ENCODE measurements at regions not wholly inside any gene's neighbourhood (a gene's known extent, or its start where the extent isn't known, plus 50 kb on each side); places are given as distances from the start of the nearest gene placed in this dataset.

DNA sequence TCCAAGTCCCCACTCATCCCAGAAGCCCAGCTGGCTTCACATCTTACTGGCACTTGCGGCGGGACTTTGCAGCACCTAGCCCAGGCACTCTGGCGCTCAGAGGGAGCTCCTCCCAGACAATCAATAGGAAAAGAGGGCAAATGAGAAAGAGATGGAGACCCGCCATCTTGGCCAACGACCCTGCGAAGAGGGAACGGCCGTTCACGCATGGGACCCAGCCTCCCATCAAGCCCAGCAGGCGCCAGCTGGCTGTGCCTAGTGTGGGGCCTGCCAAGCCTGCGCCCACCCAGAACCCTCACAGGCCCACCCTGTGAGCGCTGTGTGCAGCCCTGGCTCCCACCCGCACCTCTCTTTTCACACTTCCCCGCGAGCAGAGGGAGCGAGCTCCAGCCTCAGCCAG is 317.8 kb upstream of the SPRY2 start:
- Histone ChIP-seq H3K27me3 (ENCODE audit: control insufficient read depth in 1 of 2, insufficient read depth in 2 of 2, low read length in 2 of 2) (peaks cover 0 to 6% of the 10 kb centered on the region in 2 donors), H3K36me3 (ENCODE audit: control insufficient read depth in 2 of 2, insufficient read depth in 2 of 2, low read length in 2 of 2) (no peaks in the 10 kb centered on the region), H3K4me3 (ENCODE audit: low read length in 2 of 2) (no peak overlapping the region), H3K9ac (ENCODE audit: low read length in 2 of 2) (no peak overlapping the region), H3K9me3 (ENCODE audit: control insufficient read depth in 2 of 2, low read length in 2 of 2) (no peaks in the 10 kb centered on the region), H3K27ac (ENCODE audit: low read length) (no peak overlapping the region), H3K4me1 (ENCODE audit: control insufficient read depth, insufficient read depth, low read length) (no peaks in the 10 kb centered on the region)

DNA sequence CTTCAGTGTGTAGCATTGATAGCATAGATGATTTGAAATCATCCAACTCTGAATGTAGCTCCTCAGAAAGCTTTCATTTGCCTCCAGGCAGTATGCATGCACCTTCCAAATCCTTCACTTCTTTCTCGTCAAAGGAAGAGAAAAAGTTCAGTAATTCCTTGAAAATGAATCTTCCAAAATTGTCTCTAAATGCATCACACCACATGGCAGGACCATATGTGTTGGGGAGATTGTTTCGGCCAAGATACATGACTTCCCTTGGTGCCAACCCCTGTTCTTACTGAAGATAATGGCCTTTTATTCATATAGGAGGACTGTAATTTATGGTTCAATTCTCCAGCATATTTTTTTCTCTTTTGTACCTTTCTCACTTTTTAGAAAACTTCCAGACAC is 315.6 kb upstream of the SPRY2 start:
- no peak overlapping the region for H3K9ac ChIP-seq (ENCODE audit: low read length in 2 of 2)
- no peaks in the 10 kb centered on the region for H3K4me1 ChIP-seq (ENCODE audit: control insufficient read depth, insufficient read depth, low read length)
- no peak overlapping the region for H3K27ac ChIP-seq (ENCODE audit: low read length)
- no peak overlapping the region for H3K4me3 ChIP-seq (ENCODE audit: low read length in 2 of 2)
- no peaks in the 10 kb centered on the region for H3K9me3 ChIP-seq (ENCODE audit: control insufficient read depth in 2 of 2, low read length in 2 of 2)
- H3K36me3 ChIP-seq (ENCODE audit: control insufficient read depth in 2 of 2, insufficient read depth in 2 of 2, low read length in 2 of 2) = no peaks in the 10 kb centered on the region
- peaks cover 0 to 6% of the 10 kb centered on the region in 2 donors for H3K27me3 ChIP-seq (ENCODE audit: control insufficient read depth in 1 of 2, insufficient read depth in 2 of 2, low read length in 2 of 2)

DNA sequence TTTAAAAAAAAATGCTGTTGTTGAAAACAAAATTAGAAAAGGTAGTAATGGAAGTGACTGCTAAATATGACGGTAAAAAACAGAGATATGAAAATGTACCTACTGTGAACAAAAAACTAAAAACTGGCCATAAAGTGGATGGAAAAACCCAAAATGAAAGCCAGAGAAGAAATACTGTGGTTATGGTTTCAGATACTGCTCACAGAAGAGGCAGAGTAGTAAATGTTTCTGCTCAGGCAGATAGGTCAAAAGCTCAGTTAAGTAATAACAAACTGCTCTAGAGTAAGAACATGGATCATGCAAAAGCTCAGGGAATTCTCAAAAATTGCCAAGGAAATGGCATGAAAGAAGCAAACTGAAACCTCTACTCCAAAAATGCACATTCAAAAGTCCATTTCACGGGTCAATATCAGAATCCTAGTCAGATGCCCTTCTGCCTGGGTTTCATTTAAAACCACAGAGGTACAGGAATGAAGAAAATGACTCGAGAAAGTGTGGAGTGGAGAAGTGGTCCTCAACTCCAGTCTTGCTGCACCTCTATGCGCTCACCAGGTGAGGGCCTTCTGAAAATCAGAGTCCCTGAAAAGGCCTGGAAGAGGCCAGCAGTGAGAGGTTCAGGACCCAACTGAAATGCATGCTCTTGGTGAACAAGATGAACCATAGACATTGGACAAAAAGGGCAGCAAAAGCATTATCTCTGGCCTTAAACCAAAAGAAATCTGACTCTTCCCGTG is 315.0 kb upstream of the SPRY2 start:
- Histone ChIP-seq H3K27me3 (ENCODE audit: control insufficient read depth in 1 of 2, insufficient read depth in 2 of 2, low read length in 2 of 2) (peaks cover 0 to 6% of the 10 kb centered on the region in 2 donors), H3K9ac (ENCODE audit: low read length in 2 of 2) (no peak overlapping the region), H3K9me3 (ENCODE audit: control insufficient read depth in 2 of 2, low read length in 2 of 2) (no peaks in the 10 kb centered on the region), H3K36me3 (ENCODE audit: control insufficient read depth in 2 of 2, insufficient read depth in 2 of 2, low read length in 2 of 2) (no peaks in the 10 kb centered on the region), H3K4me1 (ENCODE audit: control insufficient read depth, insufficient read depth, low read length) (no peaks in the 10 kb centered on the region), H3K27ac (ENCODE audit: low read length) (no peak overlapping the region), H3K4me3 (ENCODE audit: low read length in 2 of 2) (no peak overlapping the region)

DNA sequence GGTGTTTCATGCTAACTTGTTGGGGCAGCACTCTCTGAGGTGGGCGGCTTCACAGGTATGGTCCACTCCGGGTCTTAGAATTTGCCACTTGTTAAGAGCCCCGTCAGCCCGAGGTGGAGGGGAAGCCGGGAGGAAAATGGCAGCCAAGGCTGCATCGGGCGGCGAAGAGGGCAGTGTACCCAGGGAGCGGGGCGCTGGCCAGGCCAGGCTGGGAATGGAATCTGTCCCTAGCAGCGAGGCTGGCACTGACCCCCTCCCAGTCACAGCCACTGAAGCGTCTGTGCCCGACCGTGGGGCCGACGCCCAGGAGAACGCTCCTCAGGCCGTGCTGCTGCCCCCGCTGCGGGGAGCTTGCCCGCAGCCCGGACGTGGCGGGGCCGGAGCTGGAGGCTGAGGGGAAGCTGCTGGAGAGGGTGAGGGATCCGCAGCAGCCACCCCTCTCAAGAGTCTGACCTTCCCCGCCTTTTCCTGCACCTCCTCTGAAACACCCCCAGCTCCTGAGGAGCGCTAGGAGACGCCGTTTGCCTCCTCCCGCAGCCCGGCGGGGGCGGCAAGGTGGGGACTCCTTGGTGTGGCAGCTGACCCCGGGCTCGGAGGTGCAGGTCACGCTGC is 313.8 kb upstream of the SPRY2 start:
- H3K27me3 ChIP-seq (ENCODE audit: control insufficient read depth in 1 of 2, insufficient read depth in 2 of 2, low read length in 2 of 2) = peaks cover 0 to 6% of the 10 kb centered on the region in 2 donors
- H3K9ac ChIP-seq (ENCODE audit: low read length in 2 of 2) = no peak overlapping the region
- no peak overlapping the region for H3K27ac ChIP-seq (ENCODE audit: low read length)
- no peaks in the 10 kb centered on the region for H3K36me3 ChIP-seq (ENCODE audit: control insufficient read depth in 2 of 2, insufficient read depth in 2 of 2, low read length in 2 of 2)
- H3K4me1 ChIP-seq (ENCODE audit: control insufficient read depth, insufficient read depth, low read length) = no peaks in the 10 kb centered on the region
- H3K4me3 ChIP-seq (ENCODE audit: low read length in 2 of 2) = no peak overlapping the region
- H3K9me3 ChIP-seq (ENCODE audit: control insufficient read depth in 2 of 2, low read length in 2 of 2) = no peaks in the 10 kb centered on the region

DNA sequence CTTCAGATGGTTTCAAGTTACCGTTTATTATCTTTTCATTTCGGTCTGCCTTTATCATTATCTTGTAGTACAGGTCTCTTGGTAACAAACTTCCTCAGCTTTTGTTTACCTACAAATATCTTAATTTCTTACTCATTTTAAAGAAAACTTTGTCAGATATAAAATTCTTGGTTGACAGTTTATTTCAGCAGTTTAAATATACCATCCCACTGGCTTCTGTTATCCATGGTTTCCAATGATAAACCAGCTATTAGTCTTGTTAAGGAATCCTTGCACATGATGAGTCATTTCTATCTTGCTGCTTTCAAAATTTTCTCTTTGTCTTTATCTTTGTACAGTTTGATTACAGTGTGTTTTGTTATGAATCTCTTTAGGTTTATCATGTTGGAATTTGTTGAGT is 308.3 kb upstream of the SPRY2 start:
- Histone ChIP-seq H3K4me3 (ENCODE audit: low read length in 2 of 2) (no peak overlapping the region), H3K36me3 (ENCODE audit: control insufficient read depth in 2 of 2, insufficient read depth in 2 of 2, low read length in 2 of 2) (no peaks in the 10 kb centered on the region), H3K9me3 (ENCODE audit: control insufficient read depth in 2 of 2, low read length in 2 of 2) (no peaks in the 10 kb centered on the region), H3K27me3 (ENCODE audit: control insufficient read depth in 1 of 2, insufficient read depth in 2 of 2, low read length in 2 of 2) (no peaks in the 10 kb centered on the region), H3K4me1 (ENCODE audit: control insufficient read depth, insufficient read depth, low read length) (no peaks in the 10 kb centered on the region), H3K27ac (ENCODE audit: low read length) (no peak overlapping the region), H3K9ac (ENCODE audit: low read length in 2 of 2) (no peak overlapping the region)

DNA sequence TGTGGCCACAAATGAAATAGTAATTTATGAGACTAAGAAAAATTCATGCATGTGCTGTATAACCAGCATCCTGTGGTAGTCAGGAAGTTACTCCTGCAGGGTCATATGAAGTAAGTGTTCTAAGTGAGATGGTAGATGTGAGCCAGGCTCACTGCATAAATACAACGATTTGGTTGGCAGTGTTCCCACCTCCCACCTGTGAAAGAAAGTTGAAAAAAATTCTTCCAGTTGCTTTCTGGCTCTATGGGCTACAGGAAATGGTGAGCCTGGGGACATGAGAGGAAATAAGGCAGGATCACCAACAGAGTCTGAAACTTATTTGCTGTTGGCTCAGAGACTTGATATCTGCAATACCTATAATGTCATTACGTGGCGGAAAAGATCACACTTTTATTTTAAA is 301.7 kb upstream of the SPRY2 start:
- no peaks in the 10 kb centered on the region for H3K4me1 ChIP-seq (ENCODE audit: control insufficient read depth, insufficient read depth, low read length)
- no peak overlapping the region for H3K27ac ChIP-seq (ENCODE audit: low read length)
- no peak overlapping the region for H3K4me3 ChIP-seq (ENCODE audit: low read length in 2 of 2)
- H3K9me3 ChIP-seq (ENCODE audit: control insufficient read depth in 2 of 2, low read length in 2 of 2) = no peaks in the 10 kb centered on the region
- no peak overlapping the region for H3K9ac ChIP-seq (ENCODE audit: low read length in 2 of 2)
- H3K27me3 ChIP-seq (ENCODE audit: control insufficient read depth in 1 of 2, insufficient read depth in 2 of 2, low read length in 2 of 2) = no peaks in the 10 kb centered on the region
- no peaks in the 10 kb centered on the region for H3K36me3 ChIP-seq (ENCODE audit: control insufficient read depth in 2 of 2, insufficient read depth in 2 of 2, low read length in 2 of 2)

DNA sequence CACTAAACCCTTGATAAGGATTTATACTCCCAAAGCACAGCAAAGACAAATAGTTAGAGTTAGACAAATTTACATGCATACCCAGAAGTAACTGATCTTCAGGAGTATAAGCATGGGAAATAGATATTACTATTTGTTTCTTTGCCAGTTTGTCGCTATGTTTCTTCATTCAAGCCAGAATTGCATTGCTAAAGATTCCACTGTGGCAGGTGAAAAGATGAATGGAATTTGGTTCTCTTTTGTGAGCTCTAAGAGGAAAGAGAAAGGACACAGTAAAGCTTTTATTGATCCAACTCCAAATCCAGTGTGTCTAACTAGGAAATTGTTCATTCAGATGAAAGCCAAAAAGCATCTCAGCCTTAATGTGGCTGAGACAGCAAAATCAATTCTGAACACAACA is 292.3 kb upstream of the SPRY2 start:
- Histone ChIP-seq H3K4me1 (ENCODE audit: control insufficient read depth, insufficient read depth, low read length) (no peaks in the 10 kb centered on the region), H3K36me3 (ENCODE audit: control insufficient read depth in 2 of 2, insufficient read depth in 2 of 2, low read length in 2 of 2) (no peaks in the 10 kb centered on the region), H3K27me3 (ENCODE audit: control insufficient read depth in 1 of 2, insufficient read depth in 2 of 2, low read length in 2 of 2) (no peaks in the 10 kb centered on the region), H3K4me3 (ENCODE audit: low read length in 2 of 2) (no peak overlapping the region), H3K27ac (ENCODE audit: low read length) (no peak overlapping the region), H3K9ac (ENCODE audit: low read length in 2 of 2) (no peak overlapping the region), H3K9me3 (ENCODE audit: control insufficient read depth in 2 of 2, low read length in 2 of 2) (no peaks in the 10 kb centered on the region)

DNA sequence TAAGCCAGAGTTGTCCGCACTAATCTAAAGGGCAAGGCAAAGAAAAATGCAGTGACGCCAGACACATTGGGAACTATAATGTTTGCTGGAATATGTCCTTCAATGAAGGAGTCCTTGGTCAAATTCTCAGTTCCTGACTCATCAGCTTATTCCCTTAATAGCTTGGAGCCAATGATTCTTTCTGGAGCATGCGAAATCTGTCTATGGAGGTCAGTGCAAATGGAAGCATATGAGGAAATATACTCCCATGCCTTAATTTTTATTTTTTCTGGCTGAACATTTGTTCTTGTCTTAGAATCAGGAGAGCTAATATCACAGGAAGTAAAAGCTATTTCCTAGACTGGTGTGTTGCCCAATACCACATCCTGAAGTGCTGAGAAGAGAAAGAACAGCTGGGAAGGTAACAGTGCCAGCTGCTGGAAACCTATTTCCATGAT is 289.8 kb upstream of the SPRY2 start:
- no peaks in the 10 kb centered on the region for H3K36me3 ChIP-seq (ENCODE audit: control insufficient read depth in 2 of 2, insufficient read depth in 2 of 2, low read length in 2 of 2)
- H3K27me3 ChIP-seq (ENCODE audit: control insufficient read depth in 1 of 2, insufficient read depth in 2 of 2, low read length in 2 of 2) = no peaks in the 10 kb centered on the region
- H3K4me1 ChIP-seq (ENCODE audit: control insufficient read depth, insufficient read depth, low read length) = no peaks in the 10 kb centered on the region
- H3K4me3 ChIP-seq (ENCODE audit: low read length in 2 of 2) = no peak overlapping the region
- H3K9ac ChIP-seq (ENCODE audit: low read length in 2 of 2) = no peak overlapping the region
- H3K9me3 ChIP-seq (ENCODE audit: control insufficient read depth in 2 of 2, low read length in 2 of 2) = no peaks in the 10 kb centered on the region
- H3K27ac ChIP-seq (ENCODE audit: low read length) = no peak overlapping the region

DNA sequence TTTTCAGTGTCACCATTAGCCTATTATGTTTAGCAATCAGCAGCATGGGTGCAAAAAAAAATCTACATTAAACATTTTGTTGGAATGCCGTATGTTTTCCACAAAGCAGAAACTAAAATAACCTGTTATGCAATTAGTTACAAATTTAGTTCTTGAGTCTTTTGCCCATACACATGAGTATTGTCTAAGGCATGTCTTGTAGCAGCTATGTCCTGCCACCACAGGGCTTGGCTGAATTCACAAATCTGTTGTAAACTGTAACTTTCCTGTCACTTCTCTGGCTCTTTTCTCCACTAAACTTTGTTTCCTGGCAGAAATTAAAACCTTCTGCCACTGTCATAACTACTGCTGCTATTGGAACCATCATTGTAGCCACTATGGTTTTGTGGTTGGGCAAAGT is 277.9 kb upstream of the SPRY2 start:
- H3K36me3 ChIP-seq (ENCODE audit: control insufficient read depth in 2 of 2, insufficient read depth in 2 of 2, low read length in 2 of 2) = no peaks in the 10 kb centered on the region
- no peak overlapping the region for H3K4me3 ChIP-seq (ENCODE audit: low read length in 2 of 2)
- peaks cover 2% of the 10 kb centered on the region for H3K4me1 ChIP-seq (ENCODE audit: control insufficient read depth, insufficient read depth, low read length)
- H3K27ac ChIP-seq (ENCODE audit: low read length) = no peak overlapping the region
- H3K9ac ChIP-seq (ENCODE audit: low read length in 2 of 2) = no peak overlapping the region
- no peaks in the 10 kb centered on the region for H3K27me3 ChIP-seq (ENCODE audit: control insufficient read depth in 1 of 2, insufficient read depth in 2 of 2, low read length in 2 of 2)
- H3K9me3 ChIP-seq (ENCODE audit: control insufficient read depth in 2 of 2, low read length in 2 of 2) = peaks cover 0 to 3% of the 10 kb centered on the region in 2 donors

DNA sequence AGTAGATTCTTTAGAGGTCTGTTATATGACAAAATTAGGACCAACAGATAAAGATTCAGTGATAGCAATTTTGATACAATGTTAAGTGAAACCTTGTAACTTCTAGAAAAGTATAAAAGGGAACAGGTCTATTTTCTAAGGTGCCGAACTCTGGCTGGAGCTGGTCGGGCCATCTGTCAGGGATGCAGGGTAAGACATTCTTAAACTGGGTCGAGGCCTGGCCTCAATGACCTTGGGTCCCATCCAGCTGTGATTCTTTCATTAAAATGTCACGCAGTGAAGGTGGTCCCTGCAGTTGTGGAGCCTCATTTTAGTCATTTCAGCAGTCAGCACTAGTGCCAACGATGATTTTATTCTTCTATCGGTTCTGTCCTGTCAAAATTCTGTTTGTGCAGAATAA is 271.9 kb upstream of the SPRY2 start:
- no peak overlapping the region for H3K27ac ChIP-seq (ENCODE audit: low read length)
- no peak overlapping the region for H3K9ac ChIP-seq (ENCODE audit: low read length in 2 of 2)
- H3K4me3 ChIP-seq (ENCODE audit: low read length in 2 of 2) = no peak overlapping the region
- no peaks in the 10 kb centered on the region for H3K27me3 ChIP-seq (ENCODE audit: control insufficient read depth in 1 of 2, insufficient read depth in 2 of 2, low read length in 2 of 2)
- no peaks in the 10 kb centered on the region for H3K9me3 ChIP-seq (ENCODE audit: control insufficient read depth in 2 of 2, low read length in 2 of 2)
- H3K4me1 ChIP-seq (ENCODE audit: control insufficient read depth, insufficient read depth, low read length) = no peaks in the 10 kb centered on the region
- H3K36me3 ChIP-seq (ENCODE audit: control insufficient read depth in 2 of 2, insufficient read depth in 2 of 2, low read length in 2 of 2) = no peaks in the 10 kb centered on the region

DNA sequence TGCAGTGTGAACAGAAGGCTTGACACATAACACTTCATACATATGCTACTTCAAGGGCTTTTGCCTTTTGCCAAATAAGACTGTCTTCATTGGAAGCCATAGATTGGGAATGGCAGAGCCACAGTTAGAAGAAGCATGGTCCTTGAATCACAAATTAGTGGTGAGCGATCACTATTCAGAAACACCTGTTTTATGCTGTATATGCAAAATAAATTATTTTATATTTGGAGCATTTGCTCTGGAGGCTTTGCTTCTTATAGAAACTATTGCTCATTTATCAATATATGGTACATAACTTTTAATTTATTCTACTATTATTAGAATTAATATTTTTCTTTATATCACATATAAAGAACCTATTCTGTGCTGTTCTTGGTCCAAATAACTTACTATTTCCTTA is 270.4 kb upstream of the SPRY2 start:
- H3K4me3 ChIP-seq (ENCODE audit: low read length in 2 of 2) = no peak overlapping the region
- no peak overlapping the region for H3K9ac ChIP-seq (ENCODE audit: low read length in 2 of 2)
- no peak overlapping the region for H3K27ac ChIP-seq (ENCODE audit: low read length)
- no peaks in the 10 kb centered on the region for H3K27me3 ChIP-seq (ENCODE audit: control insufficient read depth in 1 of 2, insufficient read depth in 2 of 2, low read length in 2 of 2)
- no peaks in the 10 kb centered on the region for H3K4me1 ChIP-seq (ENCODE audit: control insufficient read depth, insufficient read depth, low read length)
- no peaks in the 10 kb centered on the region for H3K36me3 ChIP-seq (ENCODE audit: control insufficient read depth in 2 of 2, insufficient read depth in 2 of 2, low read length in 2 of 2)
- H3K9me3 ChIP-seq (ENCODE audit: control insufficient read depth in 2 of 2, low read length in 2 of 2) = no peaks in the 10 kb centered on the region

Data from stomach smooth muscle (tissue), 2 donors.